Tibial nerve (tissue), 4 donors: ENCODE measurements at regions not wholly inside any gene's neighbourhood (a gene's known extent, or its start where the extent isn't known, plus 50 kb on each side); places are given as distances from the start of the nearest gene placed in this dataset.

ENCODE experiments used
- DNase-seq, 2 donors: peaks; one replicate each; pipeline ENCODE4 v3.0.0-alpha.2; 2019; ENCODE audit warnings: low spot score in 2 of 2
- H3K27ac ChIP-seq, 4 donors: fragments of 200-600 bp; sonication (generic) in 3 of 4; one replicate each; pipeline ENCODE4 v1.5.1; 2017 to 2019; ENCODE audit warnings: mild to moderate bottlenecking in 1 of 4
- H3K27me3 ChIP-seq, 2 donors: fragments of 200-600 bp; sonication (generic) in 1 of 2; one replicate each; pipeline versions ENCODE4 v1.5.1 to v1.6.0; 2017 to 2019
- H3K36me3 ChIP-seq, 3 donors: fragments of 200-600 bp; sonication (generic); one replicate each; pipeline ENCODE4 v1.5.1; 2018 to 2019
- H3K4me1 ChIP-seq, 4 donors: fragments of 200-600 bp; sonication (generic) in 3 of 4; one replicate each; pipeline ENCODE4 v1.5.1; 2017 to 2019
- H3K4me3 ChIP-seq, 4 donors: fragments of 200-600 bp; sonication (generic) in 3 of 4; one replicate each; pipeline ENCODE4 v1.5.1; 2017 to 2019; ENCODE audit warnings: mild to moderate bottlenecking in 1 of 4, moderate library complexity in 1 of 4
- H3K9me3 ChIP-seq, 4 donors: fragments of 200-600 bp; sonication (generic) in 3 of 4; one replicate each; pipeline ENCODE4 v1.5.1; 2017 to 2019
- CTCF ChIP-seq, 5 experiments: fragments of 200-600 bp in 3 of 5; fragments of 450-650 bp in 2 of 5; sonication (generic) in 3 of 5; IDR thresholded peaks; one replicate each; pipeline ENCODE4 v1.5.1; 2016 to 2019; ENCODE audit warnings: antibody characterized with exemption in 5 of 5, mild to moderate bottlenecking in 3 of 5, moderate library complexity in 2 of 5
- EP300 ChIP-seq, 2 donors: sonication (generic); formaldehyde crosslinking; IDR thresholded peaks; one replicate each; pipeline ENCODE4 v1.6.1; 2017; ENCODE audit warnings: antibody characterized with exemption in 2 of 2, mild to moderate bottlenecking in 1 of 2
- POLR2A ChIP-seq, 2 donors: fragments of 450-650 bp; IDR thresholded peaks; one replicate each; pipeline ENCODE4 v1.6.1; 2017; ENCODE audit warnings: antibody characterized with exemption in 2 of 2, mild to moderate bottlenecking in 2 of 2, moderate library complexity in 2 of 2
- WGBS, 2 donors: methylation state at CpG; one replicate each; pipeline ENCODE4 v1.1.5; 2018; 5-methylcytosine and 5-hydroxymethylcytosine counted together

DNA sequence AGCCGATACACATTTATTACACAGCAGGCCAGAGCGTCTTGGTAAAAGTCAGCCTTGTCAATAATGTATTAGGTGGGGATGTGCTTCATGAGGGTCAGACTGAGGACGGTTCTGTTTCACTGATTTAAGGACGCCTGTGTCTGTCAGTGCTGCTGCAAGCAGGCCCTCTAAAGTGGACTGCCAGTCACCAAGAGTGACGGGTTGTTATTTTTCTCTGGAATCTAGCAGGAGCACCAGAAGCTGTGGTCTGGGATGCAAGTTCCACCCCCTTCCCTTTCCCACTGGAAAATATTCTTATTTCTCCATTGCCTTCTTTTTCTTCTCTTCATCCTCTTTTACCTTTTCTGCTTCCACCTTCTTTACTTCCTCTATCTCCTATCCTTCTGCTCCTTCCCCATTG, 191.2 kb upstream of the NCAM1 start:
- TF ChIP-seq CTCF (IDR thresholded peaks at IDR 0.05): no peak
- no peak for TF ChIP-seq EP300 (IDR thresholded peaks at IDR 0.05)
- TF ChIP-seq POLR2A (IDR thresholded peaks at IDR 0.05): no peak
- no peak overlapping the region for H3K4me3 ChIP-seq
- H3K9me3 ChIP-seq: no peaks in the 10 kb centered on the region
- H3K4me1 ChIP-seq: peaks cover 0 to 6% (median 3%) of the 10 kb centered on the region in 4 donors
- no peaks in the 10 kb centered on the region for H3K27me3 ChIP-seq
- no peak for DNase-seq
- H3K36me3 ChIP-seq: no peaks in the 10 kb centered on the region
- WGBS, 2 donors: 61 to 63% methylated on average over 5 of the region's 5 CpGs
- H3K27ac ChIP-seq: peak overlapping the region in 2 of 4 donors; percentile 47 to 61

DNA sequence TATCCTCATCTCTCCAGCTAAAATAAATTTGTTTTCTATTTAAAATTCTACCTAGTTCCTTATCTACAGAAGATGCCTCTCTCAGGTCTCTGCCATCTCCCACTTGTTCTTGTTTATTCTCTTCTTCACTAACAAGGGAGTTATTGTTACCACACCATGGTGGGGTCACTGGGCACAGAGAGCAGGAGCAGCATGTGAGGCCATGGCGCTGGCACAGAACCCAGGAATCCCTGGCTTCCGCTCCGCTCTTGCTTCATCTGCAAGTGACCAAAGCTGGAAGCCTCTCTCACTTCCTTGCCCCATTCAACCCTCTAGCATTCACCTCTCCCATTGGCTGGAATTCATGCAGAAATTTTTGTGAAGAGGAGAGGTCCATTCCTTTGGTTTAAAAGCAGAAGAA, 190.7 kb upstream of the NCAM1 start:
- TF ChIP-seq EP300 (IDR thresholded peaks at IDR 0.05): peak; percentile 49 to 71
- TF ChIP-seq POLR2A (IDR thresholded peaks at IDR 0.05): no peak
- no peak for TF ChIP-seq CTCF (IDR thresholded peaks at IDR 0.05)
- H3K4me1 ChIP-seq: peaks cover 0 to 6% (median 3%) of the 10 kb centered on the region in 4 donors
- H3K27me3 ChIP-seq: no peaks in the 10 kb centered on the region
- 58 to 62% methylated on average over 3 of the region's 3 CpGs for WGBS, 2 donors
- DNase-seq: no peak
- no peak overlapping the region for H3K4me3 ChIP-seq
- H3K9me3 ChIP-seq: no peaks in the 10 kb centered on the region
- H3K36me3 ChIP-seq: no peaks in the 10 kb centered on the region
- H3K27ac ChIP-seq: peak overlapping the region in 2 of 4 donors; percentile 47 to 61

GRCh38 chr11:112771851-112772250, 189.4 kb upstream of the NCAM1 start:
- H3K27ac ChIP-seq: no peak overlapping the region
- H3K9me3 ChIP-seq: no peaks in the 10 kb centered on the region
- no peak for DNase-seq
- 32 to 45% methylated on average over 2 of the region's 2 CpGs for WGBS, 2 donors
- peaks cover 0 to 6% (median 3%) of the 10 kb centered on the region in 4 donors for H3K4me1 ChIP-seq
- no peaks in the 10 kb centered on the region for H3K36me3 ChIP-seq
- no peak overlapping the region for H3K4me3 ChIP-seq
- no peaks in the 10 kb centered on the region for H3K27me3 ChIP-seq
- no peak for TF ChIP-seq EP300 (IDR thresholded peaks at IDR 0.05)
- TF ChIP-seq POLR2A (IDR thresholded peaks at IDR 0.05): no peak
- TF ChIP-seq CTCF (IDR thresholded peaks at IDR 0.05): no peak

DNA sequence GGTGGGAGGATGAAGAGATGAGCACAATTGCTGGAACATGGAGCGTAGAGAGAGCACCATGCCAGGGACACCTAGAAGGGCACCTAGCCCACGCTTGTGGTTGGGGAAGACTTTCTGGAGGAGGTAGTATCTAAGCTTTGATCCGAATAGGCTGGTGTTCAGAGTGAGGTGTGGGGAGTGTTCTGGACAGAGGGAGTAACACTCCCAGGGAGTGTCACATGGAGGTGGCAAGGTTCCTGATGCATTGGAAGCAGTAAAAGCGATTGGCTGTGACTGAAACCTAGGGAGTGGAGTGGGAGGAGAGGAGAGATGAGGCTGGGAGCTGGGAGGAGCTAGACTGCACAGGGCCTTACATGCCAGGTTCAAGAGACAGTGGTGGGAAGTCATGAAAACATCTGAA, 188.0 kb upstream of the NCAM1 start:
- no peaks in the 10 kb centered on the region for H3K36me3 ChIP-seq
- peaks cover 0 to 10% (median 3%) of the 10 kb centered on the region in 4 donors for H3K4me1 ChIP-seq
- no peak overlapping the region for H3K4me3 ChIP-seq
- no peak overlapping the region for H3K27ac ChIP-seq
- no peaks in the 10 kb centered on the region for H3K27me3 ChIP-seq
- WGBS, 2 donors: 83 to 92% methylated on average over 4 of the region's 4 CpGs
- TF ChIP-seq CTCF (IDR thresholded peaks at IDR 0.05) (no peak), EP300 (IDR thresholded peaks at IDR 0.05) (no peak), POLR2A (IDR thresholded peaks at IDR 0.05) (no peak)
- H3K9me3 ChIP-seq: no peaks in the 10 kb centered on the region
- DNase-seq: no peak

GRCh38 chr11:112776834-112777233, 184.4 kb upstream of the NCAM1 start:
- 69% methylated on average over 5 of the region's 5 CpGs for WGBS, 2 donors
- no peaks in the 10 kb centered on the region for H3K27me3 ChIP-seq
- no peak overlapping the region for H3K27ac ChIP-seq
- no peak for TF ChIP-seq CTCF (IDR thresholded peaks at IDR 0.05)
- H3K36me3 ChIP-seq: no peaks in the 10 kb centered on the region
- peaks cover 0 to 5% (median 0%) of the 10 kb centered on the region in 4 donors for H3K4me1 ChIP-seq
- no peak for DNase-seq
- no peak overlapping the region for H3K4me3 ChIP-seq
- H3K9me3 ChIP-seq: no peaks in the 10 kb centered on the region
